Muscle layer of duodenum (tissue), 2 donors: ENCODE measurements at regions not wholly inside any gene's neighbourhood (a gene's known extent, or its start where the extent isn't known, plus 50 kb on each side); places are given as distances from the start of the nearest gene placed in this dataset.

Experiments used
- H3K27ac ChIP-seq: one replicate; pipeline ENCODE4 v1.7.0; 2013; ENCODE audit warnings: mild to moderate bottlenecking, low read length
- H3K27me3 ChIP-seq: one replicate; pipeline ENCODE4 v1.7.0; 2013; ENCODE audit warnings: low read depth, mild to moderate bottlenecking, control low read depth, low read length
- H3K36me3 ChIP-seq, 2 donors: one replicate each; pipeline ENCODE4 v1.7.0; 2013; ENCODE audit warnings: low read length in 2 of 2, control low read depth in 1 of 2, mild to moderate bottlenecking in 1 of 2; ENCODE audit not compliant: insufficient read depth in 2 of 2, control insufficient read depth in 1 of 2
- H3K4me1 ChIP-seq, 2 donors: one replicate each; pipeline ENCODE4 v1.7.0; 2013; ENCODE audit warnings: low read length in 2 of 2, mild to moderate bottlenecking in 2 of 2, control low read depth in 1 of 2, moderate library complexity in 1 of 2; ENCODE audit not compliant: insufficient read depth in 2 of 2, control insufficient read depth in 1 of 2
- H3K4me3 ChIP-seq, 2 donors: one replicate each; pipeline ENCODE4 v1.7.0; 2013; ENCODE audit warnings: low read length in 2 of 2, low read depth in 1 of 2, mild to moderate bottlenecking in 1 of 2
- H3K9me3 ChIP-seq, 2 donors: one replicate each; pipeline ENCODE4 v1.7.0; 2013; ENCODE audit warnings: low read length in 2 of 2, control low read depth in 1 of 2, mild to moderate bottlenecking in 1 of 2; ENCODE audit not compliant: control insufficient read depth in 1 of 2
- donor health status: healthy.

- Histone ChIP-seq H3K9me3 (no peaks in the 10 kb centered on the region), H3K27me3 (no peaks in the 10 kb centered on the region), H3K4me1 (peaks cover 0 to 7% of the 10 kb centered on the region in 2 donors), H3K36me3 (no peaks in the 10 kb centered on the region), H3K27ac (no peak overlapping the region), H3K4me3 (no peak overlapping the region)
These were observed 156.9 kb downstream of the USP12 start for GRCh38 chr13:27014406-27015359.

DNA sequence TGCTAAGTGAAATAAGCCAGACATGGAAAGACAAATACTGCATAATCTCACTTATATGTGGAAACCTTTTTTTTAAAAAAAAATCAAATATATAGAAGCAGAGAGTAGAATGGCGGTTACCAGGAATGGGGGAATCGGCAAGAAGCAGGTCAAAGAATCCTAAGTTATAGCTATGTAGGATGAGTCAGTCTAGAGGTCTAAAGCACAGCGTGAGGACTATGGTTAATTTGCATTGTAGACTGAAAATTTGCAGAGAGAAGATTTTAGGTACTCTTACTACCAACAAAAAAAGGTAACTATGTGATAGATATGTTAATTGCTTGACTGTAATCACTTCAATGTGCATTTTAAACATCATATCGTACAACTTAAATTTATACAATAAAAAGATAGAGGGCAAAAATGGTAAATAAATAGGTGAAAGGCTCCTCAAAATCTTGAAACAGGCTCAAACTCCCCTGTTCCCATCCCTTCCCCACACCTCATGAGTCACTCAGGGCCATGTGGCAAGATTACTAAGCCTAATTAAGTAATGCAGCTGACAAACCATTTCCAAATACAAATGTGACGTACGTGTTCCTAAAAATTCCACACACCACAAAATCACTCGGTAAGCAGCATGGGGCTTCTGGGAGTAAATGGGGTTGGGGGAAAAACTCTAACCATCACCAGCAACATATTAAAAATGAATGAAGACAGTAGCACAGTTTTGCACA, 159.0 kb downstream of the USP12 start:
- no peaks in the 10 kb centered on the region for H3K27me3 ChIP-seq
- no peaks in the 10 kb centered on the region for H3K36me3 ChIP-seq
- no peaks in the 10 kb centered on the region for H3K4me1 ChIP-seq
- H3K27ac ChIP-seq = peak overlapping the region; percentile 27
- no peak overlapping the region for H3K4me3 ChIP-seq
- no peaks in the 10 kb centered on the region for H3K9me3 ChIP-seq

DNA sequence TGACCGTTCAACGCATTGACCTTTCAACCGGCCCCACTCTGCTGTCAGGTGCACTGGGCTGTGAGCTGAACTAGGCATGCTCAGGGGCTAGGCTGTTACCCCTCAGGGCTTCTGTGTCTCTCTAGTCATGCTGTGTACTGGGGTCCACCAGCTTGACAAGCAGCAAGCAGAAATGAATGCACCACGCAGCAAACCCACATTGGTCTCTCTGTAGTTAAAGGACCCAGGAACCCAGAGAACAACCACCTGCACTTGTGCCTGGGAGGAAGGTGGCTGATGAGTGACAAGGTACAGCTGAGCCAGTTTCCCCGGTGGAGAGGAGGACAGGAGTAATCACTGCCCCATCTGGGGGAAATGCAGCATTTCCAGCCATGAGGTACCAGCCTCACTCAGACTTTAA, 159.9 kb downstream of the USP12 start:
- peaks cover 0 to 7% of the 10 kb centered on the region in 2 donors for H3K4me1 ChIP-seq
- no peak overlapping the region for H3K4me3 ChIP-seq
- no peak overlapping the region for H3K27ac ChIP-seq

GRCh38 chr13:27008733-27009132, 162.9 kb downstream of the USP12 start:
- Histone ChIP-seq H3K4me1 (peaks cover 0 to 14% of the 10 kb centered on the region in 2 donors), H3K9me3 (no peaks in the 10 kb centered on the region), H3K36me3 (no peaks in the 10 kb centered on the region), H3K4me3 (no peak overlapping the region), H3K27ac (no peak overlapping the region), H3K27me3 (peaks cover 4% of the 10 kb centered on the region)

More for the DNA sequence above, 159.9 kb downstream of the USP12 start:
- Histone ChIP-seq H3K9me3 (no peaks in the 10 kb centered on the region), H3K36me3 (no peaks in the 10 kb centered on the region), H3K27me3 (no peaks in the 10 kb centered on the region)

- H3K4me3 ChIP-seq = peak overlapping the region; percentile 68 to 71
- no peak overlapping the region for H3K27ac ChIP-seq
- H3K36me3 ChIP-seq = no peaks in the 10 kb centered on the region
- H3K4me1 ChIP-seq = peaks cover 0 to 14% of the 10 kb centered on the region in 2 donors
- peaks cover 4% of the 10 kb centered on the region for H3K27me3 ChIP-seq
- peaks cover 0 to 3% of the 10 kb centered on the region in 2 donors for H3K9me3 ChIP-seq
These were observed 164.4 kb downstream of the USP12 start for GRCh38 chr13:27007166-27007565.

- no peaks in the 10 kb centered on the region for H3K36me3 ChIP-seq
- peaks cover 0 to 14% of the 10 kb centered on the region in 2 donors for H3K4me1 ChIP-seq
- H3K9me3 ChIP-seq = peaks cover 0 to 3% of the 10 kb centered on the region in 2 donors
- peak overlapping the region; percentile 68 to 71 for H3K4me3 ChIP-seq
- no peak overlapping the region for H3K27ac ChIP-seq
- peaks cover 4% of the 10 kb centered on the region for H3K27me3 ChIP-seq
These were observed 165.0 kb downstream of the USP12 start for GRCh38 chr13:27006519-27007161.

GRCh38 chr13:27005976-27006518, 165.6 kb downstream of the USP12 start:
- Histone ChIP-seq H3K27ac (no peak overlapping the region), H3K4me1 (peaks cover 0 to 14% of the 10 kb centered on the region in 2 donors), H3K36me3 (no peaks in the 10 kb centered on the region), H3K4me3 (peak overlapping the region in 1 of 2 donors; percentile 68), H3K27me3 (peaks cover 4% of the 10 kb centered on the region), H3K9me3 (peaks cover 0 to 3% of the 10 kb centered on the region in 2 donors)

DNA sequence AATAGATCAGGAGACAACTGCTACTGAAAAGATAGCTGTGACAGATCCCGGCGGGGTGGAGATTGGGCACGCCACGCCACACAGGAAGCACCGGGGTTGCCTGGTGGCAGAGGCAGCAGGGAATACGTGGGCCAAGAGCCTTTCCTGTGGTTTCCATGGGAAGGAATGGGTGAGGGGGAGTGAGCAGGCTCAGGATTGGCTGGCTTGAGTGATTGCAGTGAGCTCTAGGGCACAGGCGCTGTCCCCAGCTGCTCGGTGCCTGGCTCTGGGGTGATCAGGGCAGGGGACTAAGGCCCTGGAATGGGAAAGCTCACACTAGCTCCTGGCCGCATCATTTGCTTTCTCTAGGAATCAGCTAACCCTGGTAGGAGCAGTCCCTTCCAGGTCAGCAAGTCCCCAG, 166.1 kb downstream of the USP12 start:
- Histone ChIP-seq H3K4me1 (peaks cover 0 to 14% of the 10 kb centered on the region in 2 donors), H3K36me3 (no peaks in the 10 kb centered on the region), H3K4me3 (no peak overlapping the region), H3K9me3 (peaks cover 0 to 3% of the 10 kb centered on the region in 2 donors), H3K27ac (no peak overlapping the region), H3K27me3 (peaks cover 4% of the 10 kb centered on the region)

- Histone ChIP-seq H3K27me3 (peaks cover 4% of the 10 kb centered on the region), H3K36me3 (no peaks in the 10 kb centered on the region), H3K9me3 (peaks cover 0 to 3% of the 10 kb centered on the region in 2 donors), H3K27ac (no peak overlapping the region), H3K4me1 (peaks cover 0 to 14% of the 10 kb centered on the region in 2 donors), H3K4me3 (no peak overlapping the region)
These were observed 166.7 kb downstream of the USP12 start for GRCh38 chr13:27004866-27005265.

DNA sequence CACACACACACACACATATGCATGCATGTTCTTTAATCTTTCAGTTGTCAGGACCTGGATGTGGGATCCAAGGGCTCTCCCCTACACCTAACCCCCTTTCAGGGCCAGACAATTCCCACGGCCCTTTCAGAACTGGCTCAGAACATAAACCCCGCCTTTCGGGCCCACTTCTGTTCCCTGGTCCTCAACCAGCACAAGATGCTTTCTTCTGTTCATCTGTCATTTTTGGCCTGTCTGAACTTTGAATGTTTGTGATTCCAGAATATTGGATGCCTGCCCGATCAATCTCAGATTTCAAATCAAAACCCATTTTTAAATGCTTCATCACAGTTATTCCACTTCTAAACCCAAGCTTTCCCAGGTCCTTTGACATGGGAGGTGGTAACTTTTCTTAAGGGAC, 167.3 kb downstream of the USP12 start:
- Histone ChIP-seq H3K36me3 (no peaks in the 10 kb centered on the region), H3K4me3 (no peak overlapping the region), H3K4me1 (peaks cover 0 to 14% of the 10 kb centered on the region in 2 donors), H3K27ac (no peak overlapping the region), H3K27me3 (peaks cover 4% of the 10 kb centered on the region), H3K9me3 (peaks cover 0 to 3% of the 10 kb centered on the region in 2 donors)

- H3K27me3 ChIP-seq = peaks cover 4% of the 10 kb centered on the region
- H3K9me3 ChIP-seq = peaks cover 0 to 3% of the 10 kb centered on the region in 2 donors
- peaks cover 0 to 8% of the 10 kb centered on the region in 2 donors for H3K4me1 ChIP-seq
- H3K4me3 ChIP-seq = no peak overlapping the region
- no peak overlapping the region for H3K27ac ChIP-seq
- H3K36me3 ChIP-seq = no peaks in the 10 kb centered on the region
These were observed 169.9 kb downstream of the USP12 start for GRCh38 chr13:27001705-27002104.
